GM13977 (cell line): ENCODE measurements at regions not wholly inside any gene's neighbourhood (a gene's known extent, or its start where the extent isn't known, plus 50 kb on each side); places are given as distances from the start of the nearest gene placed in this dataset.

ENCODE experiments used
- DNase-seq: peaks from one replicate; pipeline ENCODE4 v3.0.0; 2012; ENCODE audit warnings: low spot score
- in situ Hi-C: fragments of 300-500 bp; cut with MboI; formaldehyde crosslinking; loops from one replicate; pipeline ENCODE4 v1.12.0; 2022; ENCODE audit warnings: low sequenced_read_pairs, low pct_unique_long_range_greater_than_20kb, mixed read lengths, inconsistent platforms; ENCODE audit not compliant: unreplicated experiment
- TF ChIP-seq, protein P1 (sequence below): IDR thresholded peaks from 2 replicates; pipeline ENCODE4 v1.5.1; 2012; ENCODE audit warnings: mild to moderate bottlenecking, control low read depth; ENCODE audit not compliant: insufficient read depth; ENCODE audit errors: extremely low read depth, missing control alignments

DNA sequence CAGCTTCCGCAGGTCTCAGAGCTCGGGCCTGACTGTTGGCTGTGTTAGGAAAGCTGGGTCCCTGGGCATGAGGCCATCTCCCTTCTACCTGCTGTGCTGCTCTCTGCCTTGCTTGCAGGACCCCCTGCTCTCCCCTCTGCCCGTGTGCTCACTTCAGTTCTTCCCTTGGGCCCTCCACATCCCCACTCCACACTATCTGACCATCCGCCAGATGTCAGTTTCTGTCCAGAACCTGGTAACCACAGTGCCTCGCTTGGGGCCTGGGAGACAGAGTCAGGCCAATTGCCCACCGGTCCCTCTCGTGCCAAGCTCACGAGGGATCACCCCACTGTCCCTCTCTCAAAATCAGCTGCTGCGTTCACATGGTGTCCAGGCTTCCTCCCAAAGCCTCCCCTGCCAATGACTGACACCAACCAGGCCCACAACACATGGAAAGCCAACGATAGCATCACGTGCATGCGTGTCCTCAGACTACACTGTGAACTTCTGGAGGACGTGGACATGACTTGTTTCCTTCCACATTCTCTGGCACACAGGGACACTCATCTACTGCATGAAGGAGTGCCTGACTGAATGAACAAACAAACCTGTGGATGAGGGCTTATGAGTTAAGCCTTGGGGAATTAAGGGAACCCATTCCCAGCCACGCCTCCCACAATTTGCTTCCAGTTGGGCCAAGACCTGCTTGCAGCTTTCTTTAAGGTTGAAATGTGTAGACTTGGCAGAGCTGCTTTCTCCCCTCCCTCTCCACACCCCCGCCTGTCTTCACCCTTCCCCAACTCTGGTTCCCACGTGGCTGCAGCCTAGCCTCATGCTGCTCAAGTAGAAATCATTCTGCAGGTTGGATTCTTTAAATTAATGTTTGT lies 72.5 kb upstream of the ZNF423 start:
- TF ChIP-seq, protein P1, sequence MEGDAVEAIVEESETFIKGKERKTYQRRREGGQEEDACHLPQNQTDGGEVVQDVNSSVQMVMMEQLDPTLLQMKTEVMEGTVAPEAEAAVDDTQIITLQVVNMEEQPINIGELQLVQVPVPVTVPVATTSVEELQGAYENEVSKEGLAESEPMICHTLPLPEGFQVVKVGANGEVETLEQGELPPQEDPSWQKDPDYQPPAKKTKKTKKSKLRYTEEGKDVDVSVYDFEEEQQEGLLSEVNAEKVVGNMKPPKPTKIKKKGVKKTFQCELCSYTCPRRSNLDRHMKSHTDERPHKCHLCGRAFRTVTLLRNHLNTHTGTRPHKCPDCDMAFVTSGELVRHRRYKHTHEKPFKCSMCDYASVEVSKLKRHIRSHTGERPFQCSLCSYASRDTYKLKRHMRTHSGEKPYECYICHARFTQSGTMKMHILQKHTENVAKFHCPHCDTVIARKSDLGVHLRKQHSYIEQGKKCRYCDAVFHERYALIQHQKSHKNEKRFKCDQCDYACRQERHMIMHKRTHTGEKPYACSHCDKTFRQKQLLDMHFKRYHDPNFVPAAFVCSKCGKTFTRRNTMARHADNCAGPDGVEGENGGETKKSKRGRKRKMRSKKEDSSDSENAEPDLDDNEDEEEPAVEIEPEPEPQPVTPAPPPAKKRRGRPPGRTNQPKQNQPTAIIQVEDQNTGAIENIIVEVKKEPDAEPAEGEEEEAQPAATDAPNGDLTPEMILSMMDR = no peak
- in situ Hi-C loops = no loop called here
- no peak for DNase-seq

DNA sequence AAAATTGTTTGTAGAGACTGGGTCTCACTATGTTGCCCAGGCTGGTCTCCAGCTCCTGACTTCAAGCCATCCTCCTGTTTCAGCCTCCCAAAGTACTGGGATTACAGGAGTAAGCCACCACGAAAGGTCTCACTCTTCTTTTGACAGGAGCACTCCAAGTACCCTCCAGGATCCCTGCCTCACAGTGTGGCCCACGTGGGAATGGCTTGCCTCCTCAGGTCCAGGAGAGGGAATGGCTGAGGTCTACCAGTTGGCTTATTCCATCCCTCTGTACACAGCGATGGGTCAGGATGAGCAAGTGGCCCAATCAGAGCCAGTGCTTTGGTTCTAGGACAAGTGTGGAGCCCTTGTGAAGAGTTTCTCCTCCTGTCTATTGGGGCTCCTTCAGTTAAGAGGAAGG lies 73.7 kb upstream of the ZNF423 start:
- TF ChIP-seq, protein P1 = no peak
- in situ Hi-C loops = no loop called here
- DNase-seq = no peak

GRCh38 chr16:49930841-49931240 lies 74.9 kb upstream of the ZNF423 start:
- TF ChIP-seq, protein P1 = no peak
- DNase-seq = no peak
- in situ Hi-C loops = no loop called here

DNA sequence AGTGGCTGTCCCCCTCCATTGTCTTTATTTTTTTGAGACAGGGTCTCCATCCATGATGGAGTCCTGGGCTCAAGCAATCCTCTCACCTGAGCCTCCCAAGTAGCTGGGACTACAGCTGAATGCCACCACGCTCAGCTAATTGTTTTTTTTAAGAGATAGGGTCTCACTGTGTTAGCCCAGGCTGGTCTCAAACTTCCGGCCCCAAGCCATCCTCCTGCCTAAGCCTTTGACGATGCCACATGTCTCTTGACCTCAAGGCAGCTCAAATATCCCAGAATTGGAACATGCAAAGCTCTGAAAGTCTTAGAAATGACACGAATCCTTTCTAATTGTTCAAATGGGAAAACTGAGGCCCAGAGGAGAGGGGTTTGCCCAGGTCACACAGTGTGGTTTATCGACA lies 75.4 kb upstream of the ZNF423 start:
- no peak for DNase-seq
- TF ChIP-seq, protein P1 = no peak
- in situ Hi-C loops = no loop called here

- TF ChIP-seq, protein P1 = no peak
- in situ Hi-C loops = no loop called here
- DNase-seq = no peak
Observed at GRCh38 chr16:49931916-49932315, 76.0 kb upstream of the ZNF423 start.

GRCh38 chr16:49932434-49932833 lies 76.5 kb upstream of the ZNF423 start:
- in situ Hi-C loops = no loop called here
- TF ChIP-seq, protein P1 = no peak
- DNase-seq = no peak

- no peak for DNase-seq
- in situ Hi-C loops = no loop called here
- TF ChIP-seq, protein P1 = no peak
Observed at GRCh38 chr16:49932946-49933345, 77.0 kb upstream of the ZNF423 start.
